ENCODE measurements at regions not wholly inside any gene's neighbourhood (a gene's known extent, or its start where the extent isn't known, plus 50 kb on each side); places are given as distances from the start of the nearest gene placed in this dataset.

- no peaks in the 10 kb centered on the region for H3K9me3 ChIP-seq (replicated peaks in 1 of 3)
- WGBS, 4 donors, result 68 to 72% (median 68%) methylated on average over 6 of the region's 6 CpGs
- peaks cover 3% of the 10 kb centered on the region for H3K27me3 ChIP-seq
- no peak for DNase-seq
- no peak overlapping the region for H3K4me3 ChIP-seq
- intact Hi-C loops (cut with DNase I), result no loop called here
- no peaks in the 10 kb centered on the region for H3K36me3 ChIP-seq (replicated peaks in 1 of 2)
- H3K4me1 ChIP-seq (replicated peaks in 1 of 2), result peaks cover 0 to 4% of the 10 kb centered on the region in 2 donors
- no peak for TF ChIP-seq POLR2A (IDR thresholded peaks at IDR 0.05)
- TF ChIP-seq, protein P1, sequence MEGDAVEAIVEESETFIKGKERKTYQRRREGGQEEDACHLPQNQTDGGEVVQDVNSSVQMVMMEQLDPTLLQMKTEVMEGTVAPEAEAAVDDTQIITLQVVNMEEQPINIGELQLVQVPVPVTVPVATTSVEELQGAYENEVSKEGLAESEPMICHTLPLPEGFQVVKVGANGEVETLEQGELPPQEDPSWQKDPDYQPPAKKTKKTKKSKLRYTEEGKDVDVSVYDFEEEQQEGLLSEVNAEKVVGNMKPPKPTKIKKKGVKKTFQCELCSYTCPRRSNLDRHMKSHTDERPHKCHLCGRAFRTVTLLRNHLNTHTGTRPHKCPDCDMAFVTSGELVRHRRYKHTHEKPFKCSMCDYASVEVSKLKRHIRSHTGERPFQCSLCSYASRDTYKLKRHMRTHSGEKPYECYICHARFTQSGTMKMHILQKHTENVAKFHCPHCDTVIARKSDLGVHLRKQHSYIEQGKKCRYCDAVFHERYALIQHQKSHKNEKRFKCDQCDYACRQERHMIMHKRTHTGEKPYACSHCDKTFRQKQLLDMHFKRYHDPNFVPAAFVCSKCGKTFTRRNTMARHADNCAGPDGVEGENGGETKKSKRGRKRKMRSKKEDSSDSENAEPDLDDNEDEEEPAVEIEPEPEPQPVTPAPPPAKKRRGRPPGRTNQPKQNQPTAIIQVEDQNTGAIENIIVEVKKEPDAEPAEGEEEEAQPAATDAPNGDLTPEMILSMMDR (IDR thresholded peaks at IDR 0.05), result no peak
- no peak overlapping the region for H3K27ac ChIP-seq
These were observed 526.0 kb upstream of the TRPC7 start for GRCh38 chr5:136891175-136891972.

DNA sequence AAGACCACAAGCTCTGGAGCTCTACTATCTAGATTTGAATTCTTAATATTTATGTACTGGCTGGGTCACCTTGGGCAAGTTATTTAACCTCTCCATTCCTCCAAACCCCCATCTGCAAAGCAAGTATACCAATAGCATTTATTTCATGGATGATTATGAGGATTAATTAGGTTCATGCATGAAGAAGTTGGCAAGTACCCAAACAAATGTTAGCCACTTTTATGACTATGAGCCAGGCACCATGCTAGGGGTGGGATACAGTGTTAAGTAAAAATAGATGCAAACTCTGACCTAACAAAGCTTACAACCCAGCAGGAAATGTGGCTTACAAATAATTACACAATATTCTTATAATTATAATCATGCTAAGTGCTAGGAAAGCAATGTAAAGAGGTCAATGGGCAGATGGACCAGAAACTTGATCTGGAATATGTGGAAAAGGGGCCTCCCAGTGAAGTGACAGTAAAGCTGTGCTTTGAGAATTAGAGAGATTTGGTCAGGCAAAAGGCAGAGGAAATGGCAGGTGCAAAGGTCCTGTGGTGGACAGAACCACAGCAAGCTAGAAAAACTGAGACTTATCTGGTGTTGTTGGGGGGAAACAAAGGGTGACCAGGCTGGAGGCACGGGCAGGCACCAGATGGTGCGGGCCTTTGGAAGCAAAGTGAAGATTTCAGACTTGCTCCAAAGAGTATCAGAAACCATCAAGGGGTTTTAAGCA is 525.2 kb upstream of the TRPC7 start:
- 90 to 97% (median 95%) methylated on average over 2 of the region's 2 CpGs for WGBS, 4 donors
- peaks cover 3% of the 10 kb centered on the region for H3K27me3 ChIP-seq
- TF ChIP-seq, protein P1 (IDR thresholded peaks at IDR 0.05), result no peak
- no peak for TF ChIP-seq POLR2A (IDR thresholded peaks at IDR 0.05)
- DNase-seq, result no peak
- no peaks in the 10 kb centered on the region for H3K9me3 ChIP-seq (replicated peaks in 1 of 3)
- H3K27ac ChIP-seq, result no peak overlapping the region
- no peak overlapping the region for H3K4me3 ChIP-seq
- intact Hi-C loops (cut with DNase I), result no loop called here
- H3K4me1 ChIP-seq (replicated peaks in 1 of 2), result peaks cover 0 to 4% of the 10 kb centered on the region in 2 donors
- no peaks in the 10 kb centered on the region for H3K36me3 ChIP-seq (replicated peaks in 1 of 2)

DNA sequence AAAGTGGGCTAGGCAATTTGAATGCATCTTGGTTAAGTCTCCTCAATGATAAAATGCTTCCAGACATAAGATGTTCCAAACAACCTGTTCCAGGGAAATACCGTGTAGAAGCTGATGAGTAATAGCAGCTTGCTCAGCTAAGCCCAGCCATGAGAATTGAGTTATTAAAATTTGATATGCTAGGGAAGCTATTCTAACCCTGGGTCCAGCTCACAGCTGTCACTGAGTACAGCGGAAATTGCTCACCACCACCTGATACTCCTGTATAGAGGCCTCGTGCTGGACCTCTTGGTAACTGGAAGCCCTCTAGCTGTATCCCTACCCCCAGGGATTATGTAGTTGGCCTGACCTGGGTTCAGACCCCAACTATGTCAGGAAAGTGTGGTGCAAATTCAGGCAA is 521.3 kb upstream of the TRPC7 start:
- Histone ChIP-seq H3K36me3 (replicated peaks in 1 of 2) (no peaks in the 10 kb centered on the region), H3K27ac (no peak overlapping the region), H3K4me1 (replicated peaks in 1 of 2) (no peaks in the 10 kb centered on the region), H3K9me3 (replicated peaks in 1 of 3) (no peaks in the 10 kb centered on the region), H3K27me3 (peaks cover 3% of the 10 kb centered on the region), H3K4me3 (no peak overlapping the region)
- no peak for TF ChIP-seq POLR2A (IDR thresholded peaks at IDR 0.05)
- TF ChIP-seq, protein P1 (IDR thresholded peaks at IDR 0.05), result no peak
- peak in 1 of 7 donors; percentile 8 for DNase-seq
- WGBS, 4 donors, result 52 to 67% (median 57%) methylated on average over 3 of the region's 3 CpGs
- intact Hi-C loops (cut with DNase I), result no loop called here

GRCh38 chr5:136864960-136865359 is 499.6 kb upstream of the TRPC7 start:
- Histone ChIP-seq H3K27ac (no peak overlapping the region), H3K27me3 (no peaks in the 10 kb centered on the region), H3K9me3 (replicated peaks in 1 of 3) (no peaks in the 10 kb centered on the region), H3K4me3 (no peak overlapping the region), H3K4me1 (replicated peaks in 1 of 2) (no peaks in the 10 kb centered on the region), H3K36me3 (replicated peaks in 1 of 2) (no peaks in the 10 kb centered on the region)
- intact Hi-C loops (cut with DNase I), result no loop called here
- DNase-seq, result no peak
- 88 to 95% (median 91%) methylated on average over 3 to 4 of the region's 4 CpGs for WGBS, 4 donors
- TF ChIP-seq POLR2A (IDR thresholded peaks at IDR 0.05), result no peak
- TF ChIP-seq, protein P1 (IDR thresholded peaks at IDR 0.05), result no peak
